Thyroid gland (tissue), 4 donors: ENCODE measurements at regions not wholly inside any gene's neighbourhood (a gene's known extent, or its start where the extent isn't known, plus 50 kb on each side); places are given as distances from the start of the nearest gene placed in this dataset.

Source experiments
- CTCF ChIP-seq, 6 experiments: fragments of 200-600 bp in 3 of 6; fragments of 450-650 bp in 3 of 6; sonication (generic) in 3 of 6; IDR thresholded peaks; one replicate each; pipeline ENCODE4 v1.5.1; 2016 to 2019; ENCODE audit warnings: antibody characterized with exemption in 6 of 6, mild to moderate bottlenecking in 2 of 6, inconsistent platforms in 1 of 6, moderate library complexity in 1 of 6
- POLR2A ChIP-seq, 2 donors: fragments of 450-650 bp; IDR thresholded peaks; one replicate each; pipeline ENCODE4 v1.6.1; 2017; ENCODE audit warnings: antibody characterized with exemption in 2 of 2, mild to moderate bottlenecking in 2 of 2, moderate library complexity in 1 of 2

- TF ChIP-seq POLR2A (IDR thresholded peaks at IDR 0.05) (no peak), CTCF (IDR thresholded peaks at IDR 0.05) (no peak)
These were observed 640.2 kb downstream of the STK39 start for GRCh38 chr2:167607211-167607610.
